Stomach (tissue), 4 donors: ENCODE measurements at regions not wholly inside any gene's neighbourhood (a gene's known extent, or its start where the extent isn't known, plus 50 kb on each side); places are given as distances from the start of the nearest gene placed in this dataset.

Source experiments
- CTCF ChIP-seq, 7 experiments: fragments of 450-650 bp in 4 of 7; fragments of 200-600 bp in 3 of 7; sonication (generic) in 3 of 7; IDR thresholded peaks; one replicate each; pipeline ENCODE4 v1.5.1; 2016 to 2019; ENCODE audit warnings: antibody characterized with exemption in 7 of 7, control low read depth in 2 of 7, mild to moderate bottlenecking in 1 of 7
- EP300 ChIP-seq: sonication (generic); formaldehyde crosslinking; IDR thresholded peaks from one replicate; pipeline ENCODE4 v1.6.1; 2017; ENCODE audit warnings: antibody characterized with exemption
- POLR2A ChIP-seq, 4 donors: fragments of 450-650 bp; IDR thresholded peaks; one replicate each; pipeline ENCODE4 v1.6.1; 2016; ENCODE audit warnings: antibody characterized with exemption in 4 of 4, control low read depth in 2 of 4, mild to moderate bottlenecking in 1 of 4, moderate library complexity in 1 of 4

- TF ChIP-seq CTCF (IDR thresholded peaks at IDR 0.05) = no peak
- TF ChIP-seq POLR2A (IDR thresholded peaks at IDR 0.05) = no peak
- TF ChIP-seq EP300 = no peak
Measured at GRCh38 chr4:52371841-52372240, 287.3 kb downstream of the USP46 start.
